Body of pancreas (tissue), 4 donors: ENCODE measurements at regions not wholly inside any gene's neighbourhood (a gene's known extent, or its start where the extent isn't known, plus 50 kb on each side); places are given as distances from the start of the nearest gene placed in this dataset.

ENCODE experiments used
- POLR2A ChIP-seq, 3 donors: fragments of 450-650 bp; IDR thresholded peaks; one replicate each; pipeline ENCODE4 v1.6.1; 2016; ENCODE audit warnings: antibody characterized with exemption in 3 of 3, mild to moderate bottlenecking in 2 of 3
- TF ChIP-seq, protein P1 (sequence below), 7 experiments: fragments of 450-650 bp in 4 of 7; fragments of 200-600 bp in 3 of 7; sonication (generic) in 3 of 7; IDR thresholded peaks; one replicate each; pipeline ENCODE4 v1.5.1; 2016 to 2019; ENCODE audit warnings: antibody characterized with exemption in 7 of 7

DNA sequence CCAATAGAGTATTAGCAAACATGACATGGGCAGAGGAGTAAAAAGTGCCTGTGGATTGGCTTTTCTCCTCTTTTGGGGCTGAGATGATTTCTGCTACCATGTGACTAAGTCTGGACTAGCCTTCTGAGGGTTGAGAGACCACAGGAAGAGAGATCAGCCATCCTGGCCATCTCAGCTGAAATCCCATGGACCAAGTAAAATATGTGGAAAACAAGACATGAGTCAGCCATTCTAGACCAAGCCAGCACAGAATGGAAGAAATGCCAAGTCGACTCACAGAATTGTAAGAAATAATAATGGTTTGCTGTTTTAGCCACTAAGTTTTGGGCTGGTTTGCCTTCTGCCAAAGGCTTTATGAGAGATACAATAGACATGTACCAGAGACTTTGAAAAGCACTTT is 377.8 kb downstream of the CHSY3 start:
- TF ChIP-seq, protein P1, sequence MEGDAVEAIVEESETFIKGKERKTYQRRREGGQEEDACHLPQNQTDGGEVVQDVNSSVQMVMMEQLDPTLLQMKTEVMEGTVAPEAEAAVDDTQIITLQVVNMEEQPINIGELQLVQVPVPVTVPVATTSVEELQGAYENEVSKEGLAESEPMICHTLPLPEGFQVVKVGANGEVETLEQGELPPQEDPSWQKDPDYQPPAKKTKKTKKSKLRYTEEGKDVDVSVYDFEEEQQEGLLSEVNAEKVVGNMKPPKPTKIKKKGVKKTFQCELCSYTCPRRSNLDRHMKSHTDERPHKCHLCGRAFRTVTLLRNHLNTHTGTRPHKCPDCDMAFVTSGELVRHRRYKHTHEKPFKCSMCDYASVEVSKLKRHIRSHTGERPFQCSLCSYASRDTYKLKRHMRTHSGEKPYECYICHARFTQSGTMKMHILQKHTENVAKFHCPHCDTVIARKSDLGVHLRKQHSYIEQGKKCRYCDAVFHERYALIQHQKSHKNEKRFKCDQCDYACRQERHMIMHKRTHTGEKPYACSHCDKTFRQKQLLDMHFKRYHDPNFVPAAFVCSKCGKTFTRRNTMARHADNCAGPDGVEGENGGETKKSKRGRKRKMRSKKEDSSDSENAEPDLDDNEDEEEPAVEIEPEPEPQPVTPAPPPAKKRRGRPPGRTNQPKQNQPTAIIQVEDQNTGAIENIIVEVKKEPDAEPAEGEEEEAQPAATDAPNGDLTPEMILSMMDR (IDR thresholded peaks at IDR 0.05), result no peak
- no peak for TF ChIP-seq POLR2A (IDR thresholded peaks at IDR 0.05)
